HL-60 (cell line): ENCODE measurements at regions not wholly inside any gene's neighbourhood (a gene's known extent, or its start where the extent isn't known, plus 50 kb on each side); places are given as distances from the start of the nearest gene placed in this dataset.

ENCODE experiments used
- DNase-seq, 2 experiments: peaks; one replicate each; pipeline ENCODE4 v3.0.0-alpha.2; 2010 to 2020; ENCODE audit warnings: low read depth in 1 of 2, low spot score in 1 of 2
- H3K27ac ChIP-seq: fragments of 250-450 bp; sonication (Bioruptor Pico); replicated peaks from 2 replicates; pipeline ENCODE4 v1.5.1; 2020; ENCODE audit warnings: mild to moderate bottlenecking, moderate library complexity
- H3K27me3 ChIP-seq: fragments of 250-450 bp; sonication (Bioruptor Pico); 2 replicates; pipeline ENCODE4 v1.5.1; 2021; ENCODE audit warnings: mild to moderate bottlenecking, moderate library complexity; ENCODE audit not compliant: insufficient read depth, poor library complexity, severe bottlenecking
- H3K4me3 ChIP-seq: replicated peaks from 2 replicates; pipeline ENCODE4 v1.5.1; 2011; ENCODE audit warnings: mild to moderate bottlenecking, control low read depth, low read length; ENCODE audit not compliant: insufficient read depth
- CTCF ChIP-seq: IDR thresholded peaks from one replicate; pipeline ENCODE4 v1.5.1; 2011; ENCODE audit warnings: low read length, control low read depth, inconsistent platforms; ENCODE audit not compliant: insufficient read depth
- GABPA ChIP-seq: IDR thresholded peaks from 2 replicates; pipeline ENCODE4 v1.6.1; 2012; ENCODE audit warnings: low read depth
- POLR2AphosphoS5 ChIP-seq: IDR thresholded peaks from 2 replicates; pipeline ENCODE4 v1.6.1; 2012; ENCODE audit warnings: low read depth
- REST ChIP-seq: IDR thresholded peaks from 2 replicates; pipeline ENCODE4 v1.6.1; 2012; ENCODE audit warnings: low read depth; ENCODE audit not compliant: insufficient replicate concordance
- SPI1 ChIP-seq: IDR thresholded peaks from 2 replicates; pipeline ENCODE4 v1.6.1; 2012; ENCODE audit warnings: low read depth, mild to moderate bottlenecking, borderline replicate concordance

GRCh38 chr6:170067923-170068360 lies 222.9 kb downstream of the DLL1 start:
- TF ChIP-seq GABPA, result no peak
- TF ChIP-seq POLR2AphosphoS5, result no peak
- TF ChIP-seq SPI1, result no peak
- no peak for TF ChIP-seq REST
- no peak for TF ChIP-seq CTCF
- Histone ChIP-seq H3K4me3 (no peak overlapping the region), H3K27ac (no peak overlapping the region), H3K27me3 (no peaks in the 10 kb centered on the region)
- DNase-seq, result no peak

- DNase-seq, result no peak
- no peak overlapping the region for H3K27ac ChIP-seq
- H3K4me3 ChIP-seq, result no peak overlapping the region
- no peaks in the 10 kb centered on the region for H3K27me3 ChIP-seq
- TF ChIP-seq REST, result no peak
- TF ChIP-seq CTCF, result no peak
Measured at GRCh38 chr6:170067181-170067641, 223.7 kb downstream of the DLL1 start.

- no peak for DNase-seq
- no peaks in the 10 kb centered on the region for H3K27me3 ChIP-seq
- no peak for TF ChIP-seq POLR2AphosphoS5
- TF ChIP-seq GABPA, result no peak
- no peak for TF ChIP-seq CTCF
- no peak overlapping the region for H3K4me3 ChIP-seq
- no peak overlapping the region for H3K27ac ChIP-seq
Measured at GRCh38 chr6:170066679-170067078, 224.2 kb downstream of the DLL1 start.

GRCh38 chr6:170063851-170064602 lies 226.9 kb downstream of the DLL1 start:
- Histone ChIP-seq H3K27me3 (no peaks in the 10 kb centered on the region), H3K4me3 (no peak overlapping the region), H3K27ac (no peak overlapping the region)
- TF ChIP-seq REST, result no peak
- TF ChIP-seq POLR2AphosphoS5, result no peak
- no peak for TF ChIP-seq SPI1
- no peak for TF ChIP-seq CTCF
- no peak for TF ChIP-seq GABPA
- no peak for DNase-seq
